Esophagus muscularis mucosa (tissue), 4 donors: ENCODE measurements at regions not wholly inside any gene's neighbourhood (a gene's known extent, or its start where the extent isn't known, plus 50 kb on each side); places are given as distances from the start of the nearest gene placed in this dataset.

Experiments used
- DNase-seq: peaks from one replicate; pipeline ENCODE4 v3.0.0-alpha.2; 2017; ENCODE audit errors: extremely low spot score
- H3K27ac ChIP-seq, 4 donors: fragments of 200-600 bp; sonication (generic); replicated peaks in 1 of 4; 1 replicate in 3 of 4; 2 replicates in 1 of 4; pipeline ENCODE4 v1.5.1; 2016 to 2019; ENCODE audit warnings: mild to moderate bottlenecking in 1 of 4
- H3K27me3 ChIP-seq, 4 donors: fragments of 200-600 bp; sonication (generic); one replicate each; pipeline versions ENCODE4 v1.5.1 to v1.6.0; 2016 to 2019
- H3K36me3 ChIP-seq, 4 donors: fragments of 200-600 bp; sonication (generic); one replicate each; pipeline ENCODE4 v1.5.1; 2016 to 2019
- H3K4me1 ChIP-seq, 4 donors: fragments of 200-600 bp; sonication (generic); one replicate each; pipeline ENCODE4 v1.5.1; 2016 to 2019
- H3K4me3 ChIP-seq, 4 donors: fragments of 200-600 bp; sonication (generic); 1 replicate in 2 of 4; 2 replicates in 2 of 4; pipeline ENCODE4 v1.5.1; 2016 to 2019; ENCODE audit warnings: mild to moderate bottlenecking in 4 of 4, moderate library complexity in 1 of 4
- H3K9me3 ChIP-seq, 4 donors: fragments of 200-600 bp; sonication (generic); 1 replicate in 3 of 4; 2 replicates in 1 of 4; pipeline ENCODE4 v1.5.1; 2016 to 2019
- CTCF ChIP-seq, 3 experiments: fragments of 200-600 bp in 2 of 3; fragments of 450-650 bp in 1 of 3; sonication (generic) in 2 of 3; IDR thresholded peaks; one replicate each; pipeline ENCODE4 v1.5.1; 2017 to 2019; ENCODE audit warnings: antibody characterized with exemption in 3 of 3, mild to moderate bottlenecking in 2 of 3, moderate library complexity in 1 of 3
- EP300 ChIP-seq: sonication (generic); formaldehyde crosslinking; IDR thresholded peaks from one replicate; pipeline ENCODE4 v1.6.1; 2017; ENCODE audit warnings: antibody characterized with exemption
- POLR2A ChIP-seq: fragments of 450-650 bp; IDR thresholded peaks from one replicate; pipeline ENCODE4 v1.6.1; 2017; ENCODE audit warnings: antibody characterized with exemption, moderate library complexity, mild to moderate bottlenecking, low read depth
- POLR2AphosphoS5 ChIP-seq, 2 donors: sonication (generic); formaldehyde crosslinking; IDR thresholded peaks; one replicate each; pipeline ENCODE4 v1.6.1; 2017; ENCODE audit warnings: antibody characterized with exemption in 2 of 2
- WGBS: methylation state at CpG from one replicate; pipeline ENCODE4 v1.1.5; 2018; 5-methylcytosine and 5-hydroxymethylcytosine counted together
- intact Hi-C: fragments of 100-400 bp; cut with DNase I; formaldehyde crosslinking; loops from one replicate; pipeline ENCODE4 v1.15.1; 2023

- 93% methylated on average over 2 of the region's 2 CpGs for WGBS
- intact Hi-C loops: no loop called here
- no peak for TF ChIP-seq CTCF (IDR thresholded peaks at IDR 0.05)
- no peak for TF ChIP-seq POLR2AphosphoS5 (IDR thresholded peaks at IDR 0.05)
- no peak for TF ChIP-seq POLR2A
- TF ChIP-seq EP300: no peak
- H3K4me1 ChIP-seq: peaks cover 11 to 37% (median 32%) of the 10 kb centered on the region in 4 donors
- DNase-seq: no peak
- H3K9me3 ChIP-seq: no peaks in the 10 kb centered on the region
- no peaks in the 10 kb centered on the region for H3K36me3 ChIP-seq
- no peaks in the 10 kb centered on the region for H3K27me3 ChIP-seq
- H3K4me3 ChIP-seq: no peak overlapping the region
- no peak overlapping the region for H3K27ac ChIP-seq
Observed at GRCh38 chr4:123827511-123827910, 430.9 kb downstream of the SPRY1 start.

- Histone ChIP-seq H3K4me3 (no peak overlapping the region), H3K27ac (peak overlapping the region; percentile 69 to 85 (median 74)), H3K36me3 (no peaks in the 10 kb centered on the region), H3K27me3 (no peaks in the 10 kb centered on the region), H3K9me3 (no peaks in the 10 kb centered on the region), H3K4me1 (peaks cover 20 to 44% (median 39%) of the 10 kb centered on the region in 4 donors)
- TF ChIP-seq CTCF (IDR thresholded peaks at IDR 0.05): no peak
- no peak for TF ChIP-seq POLR2AphosphoS5 (IDR thresholded peaks at IDR 0.05)
- no peak for TF ChIP-seq EP300
- no peak for TF ChIP-seq POLR2A
- intact Hi-C loops: loop anchor here (5.0 to 10.0 kb wide), 3 partner anchors 44 to 434 kb away; partner anchors contain the start of gene SPRY1
- DNase-seq: no peak
- WGBS: 89% methylated on average over 6 of the region's 6 CpGs
Observed at GRCh38 chr4:123830930-123831329, 434.3 kb downstream of the SPRY1 start.

DNA sequence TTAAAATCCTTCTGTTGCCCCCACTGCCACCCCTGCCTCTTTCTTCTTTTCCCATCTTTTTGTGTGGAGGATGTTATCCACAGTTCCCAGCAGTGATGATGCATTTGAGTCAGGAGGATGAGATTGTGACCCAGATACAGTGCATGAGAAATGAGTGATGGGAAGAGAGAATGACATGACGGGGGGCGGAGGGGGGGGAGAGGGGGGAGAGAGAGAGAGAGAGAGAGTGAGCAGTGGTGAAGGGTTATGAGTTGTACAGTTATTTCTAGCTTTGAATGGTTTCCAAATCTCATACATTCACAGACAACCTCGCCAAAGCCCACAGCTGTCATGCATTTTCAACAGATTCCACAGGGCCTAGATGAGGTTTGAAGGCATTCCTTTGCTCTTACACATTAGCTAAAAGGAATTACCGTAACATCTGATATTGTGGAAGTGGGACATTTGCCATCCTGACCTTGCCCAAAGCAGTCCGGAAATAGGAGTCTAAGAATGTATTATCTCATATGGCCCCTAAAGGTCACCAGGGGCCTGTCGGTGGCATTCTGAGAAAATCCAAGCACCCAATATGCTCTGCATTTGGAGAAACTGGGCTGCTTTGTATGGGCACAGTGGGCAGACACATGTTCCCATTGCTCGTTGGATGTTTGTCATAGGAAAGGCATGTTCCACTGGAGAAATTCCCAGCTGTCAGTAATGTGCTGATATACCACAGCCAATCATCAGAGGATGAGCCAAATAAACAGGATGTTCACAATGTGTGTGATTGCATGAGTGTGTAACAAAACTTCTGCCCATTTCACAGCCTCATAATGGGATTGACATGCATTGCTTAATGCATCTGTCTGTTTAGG is 435.8 kb downstream of the SPRY1 start:
- DNase-seq: peak; percentile 95
- 22% methylated on average over 7 of the region's 7 CpGs for WGBS
- intact Hi-C loops: loop anchor here (5.0 to 10.0 kb wide), 3 partner anchors 45 to 435 kb away; partner anchors contain the start of gene SPRY1

DNA sequence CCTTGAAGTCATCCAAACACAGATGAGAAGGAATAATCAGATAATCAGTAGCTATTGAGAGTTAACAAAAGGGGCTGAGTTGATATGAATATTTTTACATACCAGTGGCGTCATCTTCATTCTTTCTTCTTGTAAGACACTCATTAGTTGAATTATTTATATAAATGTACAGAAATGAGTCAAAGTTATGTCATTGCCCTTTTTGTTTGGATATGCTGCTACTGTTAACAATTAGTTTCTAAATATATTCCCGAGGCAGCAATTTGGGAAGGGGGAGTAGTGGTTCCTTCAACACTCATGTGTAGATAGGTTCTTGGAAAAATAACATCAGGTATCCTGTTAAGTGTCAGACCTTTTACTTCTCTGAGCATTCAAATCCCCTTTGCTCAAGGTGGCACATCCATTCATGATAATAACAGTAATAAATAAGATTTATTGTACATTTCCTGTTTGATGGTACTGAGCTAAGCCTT is 436.6 kb downstream of the SPRY1 start:
- no peaks in the 10 kb centered on the region for H3K9me3 ChIP-seq
- H3K27ac ChIP-seq: peak overlapping the region; percentile 69 to 85 (median 74)
- H3K4me1 ChIP-seq: peaks cover 21 to 40% (median 36%) of the 10 kb centered on the region in 4 donors
- TF ChIP-seq CTCF (IDR thresholded peaks at IDR 0.05) (no peak), POLR2A (no peak), POLR2AphosphoS5 (IDR thresholded peaks at IDR 0.05) (no peak)
- no peaks in the 10 kb centered on the region for H3K27me3 ChIP-seq
- WGBS: 27% methylated on average over 2 of the region's 2 CpGs
- H3K4me3 ChIP-seq: no peak overlapping the region
- intact Hi-C loops: loop anchor here (5.0 to 10.0 kb wide), 3 partner anchors 46 to 436 kb away; partner anchors contain the start of gene SPRY1
- no peak for DNase-seq
- H3K36me3 ChIP-seq: no peaks in the 10 kb centered on the region

More for the DNA sequence above, 435.8 kb downstream of the SPRY1 start:
- Histone ChIP-seq H3K4me3 (no peak overlapping the region), H3K36me3 (no peaks in the 10 kb centered on the region), H3K27ac (peak overlapping the region; percentile 69 to 85 (median 74)), H3K4me1 (peaks cover 25 to 40% (median 36%) of the 10 kb centered on the region in 4 donors), H3K9me3 (no peaks in the 10 kb centered on the region), H3K27me3 (no peaks in the 10 kb centered on the region)
- TF ChIP-seq POLR2AphosphoS5 (IDR thresholded peaks at IDR 0.05) (peak; percentile 41 to 88), EP300 (peak; percentile 87), POLR2A (no peak)
